ENCODE measurements at regions not wholly inside any gene's neighbourhood (a gene's known extent, or its start where the extent isn't known, plus 50 kb on each side); places are given as distances from the start of the nearest gene placed in this dataset.

- Histone ChIP-seq H3K27ac (ENCODE audit: low read depth, low read length) (no peak overlapping the region), H3K4me3 (ENCODE audit: low read depth, low read length) (no peak overlapping the region), H3K9me3 (ENCODE audit: control insufficient read depth, insufficient read depth, low read length) (peaks cover 8% of the 10 kb centered on the region), H3K27me3 (ENCODE audit: control insufficient read depth, insufficient read depth, low read length) (no peaks in the 10 kb centered on the region)
- ChIA-PET CTCF (no interaction called here), POLR2A (no interaction called here)
- DNase-seq (ENCODE audit: low read depth, low spot score): no peak
- TF ChIP-seq CTCF (IDR thresholded peaks at IDR 0.05; ENCODE audit: low read depth, low read length): no peak
Measured at GRCh38 chr9:120040896-120041295, 539.1 kb downstream of the CDK5RAP2 start.

- CTCF ChIA-PET: no interaction called here
- POLR2A ChIA-PET: no interaction called here
- no peak overlapping the region for H3K27ac ChIP-seq (ENCODE audit: low read depth, low read length)
- DNase-seq (ENCODE audit: low read depth, low spot score): no peak
- TF ChIP-seq CTCF (IDR thresholded peaks at IDR 0.05; ENCODE audit: low read depth, low read length): no peak
- H3K9me3 ChIP-seq (ENCODE audit: control insufficient read depth, insufficient read depth, low read length): peaks cover 9% of the 10 kb centered on the region
- no peak overlapping the region for H3K4me3 ChIP-seq (ENCODE audit: low read depth, low read length)
- H3K27me3 ChIP-seq (ENCODE audit: control insufficient read depth, insufficient read depth, low read length): no peaks in the 10 kb centered on the region
Measured at GRCh38 chr9:120038342-120038741, 541.6 kb downstream of the CDK5RAP2 start.

GRCh38 chr9:120032639-120033038, 547.3 kb downstream of the CDK5RAP2 start:
- POLR2A ChIA-PET: no interaction called here
- CTCF ChIA-PET: no interaction called here
- DNase-seq (ENCODE audit: low read depth, low spot score): no peak

GRCh38 chr9:120030847-120031246, 549.1 kb downstream of the CDK5RAP2 start:
- DNase-seq (ENCODE audit: low read depth, low spot score): no peak
- Histone ChIP-seq H3K4me3 (ENCODE audit: low read depth, low read length) (no peak overlapping the region), H3K9me3 (ENCODE audit: control insufficient read depth, insufficient read depth, low read length) (peaks cover 16% of the 10 kb centered on the region), H3K27me3 (ENCODE audit: control insufficient read depth, insufficient read depth, low read length) (no peaks in the 10 kb centered on the region), H3K27ac (ENCODE audit: low read depth, low read length) (no peak overlapping the region)
- TF ChIP-seq CTCF (IDR thresholded peaks at IDR 0.05; ENCODE audit: low read depth, low read length): no peak
- CTCF ChIA-PET: no interaction called here
- POLR2A ChIA-PET: no interaction called here

More at GRCh38 chr9:120032639-120033038, 547.3 kb downstream of the CDK5RAP2 start:
- Histone ChIP-seq H3K27me3 (ENCODE audit: control insufficient read depth, insufficient read depth, low read length) (no peaks in the 10 kb centered on the region), H3K4me3 (ENCODE audit: low read depth, low read length) (no peak overlapping the region), H3K9me3 (ENCODE audit: control insufficient read depth, insufficient read depth, low read length) (peaks cover 16% of the 10 kb centered on the region), H3K27ac (ENCODE audit: low read depth, low read length) (no peak overlapping the region)
- no peak for TF ChIP-seq CTCF (IDR thresholded peaks at IDR 0.05; ENCODE audit: low read depth, low read length)

GRCh38 chr9:120018550-120018949, 561.4 kb downstream of the CDK5RAP2 start:
- ChIA-PET CTCF (no interaction called here), POLR2A (no interaction called here)
- no peak overlapping the region for H3K4me3 ChIP-seq (ENCODE audit: low read depth, low read length)
- peaks cover 3% of the 10 kb centered on the region; the same call in 1 of the 2 replicates for H3K9me3 ChIP-seq (ENCODE audit: control insufficient read depth, insufficient read depth, low read length)
- no peak for TF ChIP-seq CTCF (IDR thresholded peaks at IDR 0.05; ENCODE audit: low read depth, low read length)
- H3K27ac ChIP-seq (ENCODE audit: low read depth, low read length): no peak overlapping the region
- DNase-seq (ENCODE audit: low read depth, low spot score): no peak
- no peaks in the 10 kb centered on the region for H3K27me3 ChIP-seq (ENCODE audit: control insufficient read depth, insufficient read depth, low read length)

All from AG04450 (cell line).